ENCODE measurements at regions not wholly inside any gene's neighbourhood (a gene's known extent, or its start where the extent isn't known, plus 50 kb on each side); places are given as distances from the start of the nearest gene placed in this dataset.

DNA sequence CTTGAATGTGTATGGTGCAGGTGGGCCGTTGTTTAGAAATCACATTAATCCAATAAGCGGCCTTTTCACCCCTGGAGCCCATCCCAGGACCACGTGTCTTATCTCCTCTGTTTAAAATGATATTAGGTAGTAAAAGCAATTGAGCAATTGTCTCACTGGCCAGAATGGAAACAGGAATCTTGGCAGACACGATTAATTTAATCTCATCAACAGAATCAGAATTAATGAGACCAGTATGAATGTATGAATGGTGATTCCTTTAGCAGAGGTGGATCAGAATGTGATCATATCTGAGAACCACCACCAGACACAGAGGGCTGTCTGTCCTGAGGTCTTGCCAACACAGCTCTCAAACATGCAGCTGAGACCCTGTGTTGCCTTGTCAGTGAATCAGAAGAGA lies 1591.4 kb downstream of the REEP3 start (continued):
- TF ChIP-seq CCDC6 (CRISPR knock-in tag; IDR thresholded peaks at IDR 0.05) (no peak), RBM39 (IDR thresholded peaks at IDR 0.05; ENCODE audit: low read depth, low read length, poor library complexity, severe bottlenecking) (no peak), FOSL1 (CRISPR knock-in tag; IDR thresholded peaks at IDR 0.05; ENCODE audit: borderline replicate concordance) (no peak), JUNB (CRISPR knock-in tag; IDR thresholded peaks at IDR 0.05; ENCODE audit: borderline replicate concordance) (no peak), ZBTB7B (CRISPR knock-in tag; IDR thresholded peaks at IDR 0.05) (no peak), KDM4B (CRISPR knock-in tag; IDR thresholded peaks at IDR 0.05) (no peak)
- TF ChIP-seq, protein P1, sequence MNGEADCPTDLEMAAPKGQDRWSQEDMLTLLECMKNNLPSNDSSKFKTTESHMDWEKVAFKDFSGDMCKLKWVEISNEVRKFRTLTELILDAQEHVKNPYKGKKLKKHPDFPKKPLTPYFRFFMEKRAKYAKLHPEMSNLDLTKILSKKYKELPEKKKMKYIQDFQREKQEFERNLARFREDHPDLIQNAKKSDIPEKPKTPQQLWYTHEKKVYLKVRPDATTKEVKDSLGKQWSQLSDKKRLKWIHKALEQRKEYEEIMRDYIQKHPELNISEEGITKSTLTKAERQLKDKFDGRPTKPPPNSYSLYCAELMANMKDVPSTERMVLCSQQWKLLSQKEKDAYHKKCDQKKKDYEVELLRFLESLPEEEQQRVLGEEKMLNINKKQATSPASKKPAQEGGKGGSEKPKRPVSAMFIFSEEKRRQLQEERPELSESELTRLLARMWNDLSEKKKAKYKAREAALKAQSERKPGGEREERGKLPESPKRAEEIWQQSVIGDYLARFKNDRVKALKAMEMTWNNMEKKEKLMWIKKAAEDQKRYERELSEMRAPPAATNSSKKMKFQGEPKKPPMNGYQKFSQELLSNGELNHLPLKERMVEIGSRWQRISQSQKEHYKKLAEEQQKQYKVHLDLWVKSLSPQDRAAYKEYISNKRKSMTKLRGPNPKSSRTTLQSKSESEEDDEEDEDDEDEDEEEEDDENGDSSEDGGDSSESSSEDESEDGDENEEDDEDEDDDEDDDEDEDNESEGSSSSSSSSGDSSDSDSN (CRISPR knock-in tag; IDR thresholded peaks at IDR 0.05), result no peak
- TF ChIP-seq, protein P2, sequence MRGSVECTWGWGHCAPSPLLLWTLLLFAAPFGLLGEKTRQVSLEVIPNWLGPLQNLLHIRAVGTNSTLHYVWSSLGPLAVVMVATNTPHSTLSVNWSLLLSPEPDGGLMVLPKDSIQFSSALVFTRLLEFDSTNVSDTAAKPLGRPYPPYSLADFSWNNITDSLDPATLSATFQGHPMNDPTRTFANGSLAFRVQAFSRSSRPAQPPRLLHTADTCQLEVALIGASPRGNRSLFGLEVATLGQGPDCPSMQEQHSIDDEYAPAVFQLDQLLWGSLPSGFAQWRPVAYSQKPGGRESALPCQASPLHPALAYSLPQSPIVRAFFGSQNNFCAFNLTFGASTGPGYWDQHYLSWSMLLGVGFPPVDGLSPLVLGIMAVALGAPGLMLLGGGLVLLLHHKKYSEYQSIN (CRISPR knock-in tag; IDR thresholded peaks at IDR 0.05; ENCODE audit: borderline replicate concordance), result no peak
- TF ChIP-seq, protein P3, sequence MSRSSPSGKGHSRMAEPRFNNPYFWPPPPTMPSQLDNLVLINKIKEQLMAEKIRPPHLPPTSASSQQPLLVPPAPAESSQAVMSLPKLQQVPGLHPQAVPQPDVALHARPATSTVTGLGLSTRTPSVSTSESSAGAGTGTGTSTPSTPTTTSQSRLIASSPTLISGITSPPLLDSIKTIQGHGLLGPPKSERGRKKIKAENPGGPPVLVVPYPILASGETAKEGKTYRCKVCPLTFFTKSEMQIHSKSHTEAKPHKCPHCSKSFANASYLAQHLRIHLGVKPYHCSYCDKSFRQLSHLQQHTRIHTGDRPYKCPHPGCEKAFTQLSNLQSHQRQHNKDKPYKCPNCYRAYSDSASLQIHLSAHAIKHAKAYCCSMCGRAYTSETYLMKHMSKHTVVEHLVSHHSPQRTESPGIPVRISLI (CRISPR knock-in tag; IDR thresholded peaks at IDR 0.05; ENCODE audit: borderline replicate concordance), result no peak

GRCh38 chr10:65123120-65123519 lies 1601.9 kb downstream of the REEP3 start:
- no peaks in the 10 kb centered on the region for H3K4me1 ChIP-seq (ENCODE audit: insufficient read depth, low read length)
- no peak overlapping the region for H3K4me3 ChIP-seq (replicated peaks in 1 of 3; ENCODE audit: insufficient read depth in 1 of 3, low read depth in 2 of 3, low read length in 3 of 3)
- H3K9me3 ChIP-seq (ENCODE audit: low read length), result no peaks in the 10 kb centered on the region
- no peaks in the 10 kb centered on the region for H3K36me3 ChIP-seq (replicated peaks in 1 of 2; ENCODE audit: control insufficient read depth in 1 of 2, insufficient read depth in 2 of 2, low read length in 2 of 2)
- no peak overlapping the region for H3K27ac ChIP-seq (ENCODE audit: extremely low read length, insufficient read depth, low read length)
- ATAC-seq (no peak), FAIRE-seq (no peak), DNase-seq (ENCODE audit: low spot score) (no peak)
- no peaks in the 10 kb centered on the region for H3K79me2 ChIP-seq (ENCODE audit: insufficient read depth, low read length)
- no peak overlapping the region for H2AFZ ChIP-seq (ENCODE audit: low read length)
- POLR2A ChIA-PET, result no interaction called here
- 0% methylated on average over 1 of the region's 1 CpG for WGBS (ENCODE audit: low lambda C conversion rate)
- no peaks in the 10 kb centered on the region for H3K27me3 ChIP-seq (ENCODE audit: control insufficient read depth in 1 of 2, insufficient read depth in 2 of 2, low read length in 2 of 2)
- intact Hi-C loops (cut with micrococcal nuclease; ENCODE audit: unreplicated experiment), result no loop called here
- in situ Hi-C loops (cut with HindIII; ENCODE audit: extremely low pct_ligation_motif_present, low pct_unique_long_range_greater_than_20kb), result no loop called here
- no peak overlapping the region for H3K4me2 ChIP-seq (ENCODE audit: low read depth, low read length)
- no peaks in the 10 kb centered on the region for H4K20me1 ChIP-seq (ENCODE audit: insufficient read depth, low read length)
- H3K9ac ChIP-seq (ENCODE audit: insufficient read depth, low read depth, low read length), result no peak overlapping the region
- BruUV-seq (replicated peaks), result no TSS peak
- CTCF ChIA-PET (ENCODE audit: low intra/inter-chr PET ratio, low total read pairs), result no interaction called here
- TF ChIP-seq GPBP1L1 (CRISPR knock-in tag; IDR thresholded peaks at IDR 0.05), result no peak
- no peak for TF ChIP-seq ZNF660 (CRISPR knock-in tag; IDR thresholded peaks at IDR 0.05; ENCODE audit: borderline replicate concordance, low read depth)
- TF ChIP-seq, protein P4, sequence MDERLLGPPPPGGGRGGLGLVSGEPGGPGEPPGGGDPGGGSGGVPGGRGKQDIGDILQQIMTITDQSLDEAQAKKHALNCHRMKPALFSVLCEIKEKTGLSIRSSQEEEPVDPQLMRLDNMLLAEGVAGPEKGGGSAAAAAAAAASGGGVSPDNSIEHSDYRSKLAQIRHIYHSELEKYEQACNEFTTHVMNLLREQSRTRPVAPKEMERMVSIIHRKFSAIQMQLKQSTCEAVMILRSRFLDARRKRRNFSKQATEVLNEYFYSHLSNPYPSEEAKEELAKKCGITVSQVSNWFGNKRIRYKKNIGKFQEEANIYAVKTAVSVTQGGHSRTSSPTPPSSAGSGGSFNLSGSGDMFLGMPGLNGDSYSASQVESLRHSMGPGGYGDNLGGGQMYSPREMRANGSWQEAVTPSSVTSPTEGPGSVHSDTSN (CRISPR knock-in tag; IDR thresholded peaks at IDR 0.05), result no peak
- no peak for TF ChIP-seq NFE2 (CRISPR knock-in tag; IDR thresholded peaks at IDR 0.05)
- no peak for TF ChIP-seq IKZF1 (IDR thresholded peaks at IDR 0.05)
- no peak for TF ChIP-seq ZNF282 (IDR thresholded peaks at IDR 0.05; ENCODE audit: partially characterized antibody)
- no peak for TF ChIP-seq MTA1 (CRISPR knock-in tag; IDR thresholded peaks at IDR 0.05; ENCODE audit: borderline replicate concordance)

All from HepG2 (cell line).